Psoas muscle (tissue), 7 donors: ENCODE measurements at regions not wholly inside any gene's neighbourhood (a gene's known extent, or its start where the extent isn't known, plus 50 kb on each side); places are given as distances from the start of the nearest gene placed in this dataset.
A peak's percentile ranks its signal among the peaks of the same experiment; 100 is the strongest.

Experiments used
- ATAC-seq, 4 donors: fragments of 200-7000 bp; cut with Tn5 transposase; one replicate each; pipeline ENCODE4 v1.9.1; 2020; ENCODE audit warnings: moderate library complexity in 3 of 4, mild to moderate bottlenecking in 2 of 4
- DNase-seq, 2 donors: peaks; one replicate each; pipeline ENCODE4 v3.0.0-alpha.2; 2020
- H3K27ac ChIP-seq: fragments of 200-600 bp; one replicate; pipeline ENCODE4 v1.8.0; 2022
- H3K27me3 ChIP-seq, 3 donors: fragments of 200-600 bp in 1 of 3; one replicate each; pipeline versions ENCODE4 v1.6.1 to v1.8.0; 2013 to 2022; ENCODE audit warnings: low read length in 2 of 3, mild to moderate bottlenecking in 2 of 3, moderate library complexity in 1 of 3; ENCODE audit not compliant: insufficient read depth in 3 of 3
- H3K36me3 ChIP-seq, 2 donors: fragments of 200-600 bp in 1 of 2; one replicate each; pipeline versions ENCODE4 v1.6.1 to v1.8.0; 2013 to 2022; ENCODE audit warnings: low read depth in 1 of 2, mild to moderate bottlenecking in 1 of 2, moderate library complexity in 1 of 2; ENCODE audit not compliant: insufficient read depth in 1 of 2
- H3K4me1 ChIP-seq: fragments of 200-600 bp; one replicate; pipeline ENCODE4 v1.8.0; 2022
- H3K4me3 ChIP-seq: fragments of 200-600 bp; one replicate; pipeline ENCODE4 v1.8.0; 2022; ENCODE audit warnings: mild to moderate bottlenecking
- H3K9me3 ChIP-seq: fragments of 200-600 bp; one replicate; pipeline ENCODE4 v1.8.0; 2022
- CTCF ChIP-seq: fragments of 200-600 bp; IDR thresholded peaks from one replicate; pipeline ENCODE4 v1.8.0; 2022; ENCODE audit warnings: antibody characterized with exemption
- WGBS, 3 donors: extraction: QIAGEN DNeasy Blood & Tissue Kit; methylation state at CpG; one replicate each; pipeline versions ENCODE4 v1.1.6 to v1.1.7; 2013; 5-methylcytosine and 5-hydroxymethylcytosine counted together
- intact Hi-C, 2 donors: fragments of 100-400 bp; cut with DNase I; formaldehyde crosslinking; loops; one replicate each; pipeline versions ENCODE4 v1.11.0 to v1.14.2; 2022
- donor health status: healthy with polysubstance abuse.
- donor health status: DM: no; HTN: no; CAD: no; lungs with moderate emphysema.
- donor health status: Bipolar disorder and iron deficiency.
- donor health status: healthy.
- donor health status: DM: yes; HTN: yes; CAD: no.
- donor health status: DM: no; HTN: no; CAD: no.
- donor health status: DM: yes; HTN: yes; CAD: no.

- TF ChIP-seq CTCF = no peak
- no peak for ATAC-seq
- intact Hi-C loops = no loop called here
- H3K27me3 ChIP-seq = peaks cover 0 to 7% (median 0%) of the 10 kb centered on the region in 3 donors
- no peak overlapping the region for H3K27ac ChIP-seq
- no peak overlapping the region for H3K4me3 ChIP-seq
- no peaks in the 10 kb centered on the region for H3K36me3 ChIP-seq
- H3K9me3 ChIP-seq = no peaks in the 10 kb centered on the region
- H3K4me1 ChIP-seq = no peaks in the 10 kb centered on the region
- DNase-seq = peak in 1 of 2 donors; percentile 19
- WGBS, 3 donors = 64 to 69% (median 64%) methylated on average over 9 of the region's 9 CpGs
These were observed 300.6 kb upstream of the SALL3 start for GRCh38 chr18:78679031-78679430.

GRCh38 chr18:78679613-78680260 is 299.9 kb upstream of the SALL3 start:
- no peak for TF ChIP-seq CTCF
- WGBS, 3 donors = 48 to 53% (median 50%) methylated on average over 17 of the region's 17 CpGs
- intact Hi-C loops = no loop called here
- no peaks in the 10 kb centered on the region for H3K36me3 ChIP-seq
- ATAC-seq = no peak
- DNase-seq = no peak
- no peaks in the 10 kb centered on the region for H3K9me3 ChIP-seq
- no peak overlapping the region for H3K4me3 ChIP-seq
- peaks cover 0 to 7% (median 0%) of the 10 kb centered on the region in 3 donors for H3K27me3 ChIP-seq
- no peaks in the 10 kb centered on the region for H3K4me1 ChIP-seq
- H3K27ac ChIP-seq = no peak overlapping the region

GRCh38 chr18:78681396-78681795 is 298.2 kb upstream of the SALL3 start:
- no peak for TF ChIP-seq CTCF
- H3K27me3 ChIP-seq = peaks cover 0 to 5% (median 0%) of the 10 kb centered on the region in 3 donors
- intact Hi-C loops = no loop called here

GRCh38 chr18:78681934-78682333 is 297.7 kb upstream of the SALL3 start:
- no peak for ATAC-seq
- H3K27ac ChIP-seq = no peak overlapping the region
- WGBS, 3 donors = 86 to 87% (median 86%) methylated on average over 12 of the region's 12 CpGs
- intact Hi-C loops = no loop called here
- DNase-seq = no peak
- H3K4me1 ChIP-seq = no peaks in the 10 kb centered on the region
- H3K4me3 ChIP-seq = no peak overlapping the region
- no peak for TF ChIP-seq CTCF
- H3K27me3 ChIP-seq = peaks cover 0 to 5% (median 0%) of the 10 kb centered on the region in 3 donors
- no peaks in the 10 kb centered on the region for H3K9me3 ChIP-seq
- H3K36me3 ChIP-seq = no peaks in the 10 kb centered on the region

More at GRCh38 chr18:78681396-78681795, 298.2 kb upstream of the SALL3 start:
- Histone ChIP-seq H3K36me3 (no peaks in the 10 kb centered on the region), H3K9me3 (no peaks in the 10 kb centered on the region), H3K4me1 (no peaks in the 10 kb centered on the region), H3K27ac (no peak overlapping the region), H3K4me3 (no peak overlapping the region)
- ATAC-seq (no peak), DNase-seq (no peak)
- WGBS, 3 donors = 75 to 82% (median 79%) methylated on average over 12 of the region's 12 CpGs

- Histone ChIP-seq H3K4me1 (no peaks in the 10 kb centered on the region), H3K27me3 (peaks cover 0 to 5% (median 0%) of the 10 kb centered on the region in 3 donors), H3K4me3 (no peak overlapping the region), H3K36me3 (no peaks in the 10 kb centered on the region), H3K9me3 (no peaks in the 10 kb centered on the region), H3K27ac (no peak overlapping the region)
- DNase-seq (no peak), ATAC-seq (no peak)
- intact Hi-C loops = no loop called here
- TF ChIP-seq CTCF = no peak
- WGBS, 3 donors = 50 to 58% (median 56%) methylated on average over 13 of the region's 13 CpGs
These were observed 296.9 kb upstream of the SALL3 start for GRCh38 chr18:78682716-78683115.
